HPDE6-E6E7 (cell line): ENCODE measurements at regions not wholly inside any gene's neighbourhood (a gene's known extent, or its start where the extent isn't known, plus 50 kb on each side); places are given as distances from the start of the nearest gene placed in this dataset.
"Not testable (repeated sequence)": the region's sequence is repeated elsewhere in the genome, so short reads cannot be mapped to it uniquely, and the experiment has no call there.

Experiments
- DNase-seq: peaks from one replicate; pipeline ENCODE4 v3.0.0; 2011; ENCODE audit warnings: missing footprints; ENCODE audit errors: extremely low spot score

- DNase-seq: no peak
Measured at GRCh38 chr10:85138046-85138445, 809.7 kb downstream of the CCSER2 start.

GRCh38 chr10:85139124-85139523 is 810.7 kb downstream of the CCSER2 start:
- DNase-seq: no peak

- not testable (repeated sequence) for DNase-seq
Measured at GRCh38 chr10:85141520-85141919, 813.1 kb downstream of the CCSER2 start.

GRCh38 chr10:85145966-85146365 is 817.6 kb downstream of the CCSER2 start:
- no peak for DNase-seq

- DNase-seq: no peak
Measured at GRCh38 chr10:85147346-85148250, 819.2 kb downstream of the CCSER2 start.

GRCh38 chr10:85148693-85149640 is 820.6 kb downstream of the CCSER2 start:
- no peak for DNase-seq

GRCh38 chr10:85149766-85150165 is 821.4 kb downstream of the CCSER2 start:
- no peak for DNase-seq

- DNase-seq: no peak
Measured at GRCh38 chr10:85151506-85151905, 823.1 kb downstream of the CCSER2 start.

- DNase-seq: no peak
Measured at GRCh38 chr10:85152496-85152895, 824.1 kb downstream of the CCSER2 start.

GRCh38 chr10:85152911-85153310 is 824.5 kb downstream of the CCSER2 start:
- no peak for DNase-seq

- DNase-seq: no peak
Measured at GRCh38 chr10:85157206-85157605, 828.8 kb downstream of the CCSER2 start.

GRCh38 chr10:85168243-85168642 is 839.9 kb downstream of the CCSER2 start:
- no peak for DNase-seq

- no peak for DNase-seq
Measured at GRCh38 chr10:85170026-85170425, 841.6 kb downstream of the CCSER2 start.

GRCh38 chr10:85175635-85176034 is 847.2 kb downstream of the CCSER2 start:
- no peak for DNase-seq

GRCh38 chr10:85177767-85178166 is 849.4 kb downstream of the CCSER2 start:
- no peak for DNase-seq

GRCh38 chr10:85187047-85187446 is 858.7 kb downstream of the CCSER2 start:
- no peak for DNase-seq

GRCh38 chr10:85188770-85189484 is 860.5 kb downstream of the CCSER2 start:
- DNase-seq: no peak

- no peak for DNase-seq
Measured at GRCh38 chr10:85193796-85194195, 865.4 kb downstream of the CCSER2 start.

- DNase-seq: no peak
Measured at GRCh38 chr10:85194706-85195105, 866.3 kb downstream of the CCSER2 start.

- no peak for DNase-seq
Measured at GRCh38 chr10:85195596-85195995, 867.2 kb downstream of the CCSER2 start.

GRCh38 chr10:85204814-85205213 is 876.4 kb downstream of the CCSER2 start:
- DNase-seq: no peak

GRCh38 chr10:85212526-85212925 is 884.1 kb downstream of the CCSER2 start:
- DNase-seq: no peak
